Tibial nerve (tissue), 4 donors: ENCODE measurements at regions not wholly inside any gene's neighbourhood (a gene's known extent, or its start where the extent isn't known, plus 50 kb on each side); places are given as distances from the start of the nearest gene placed in this dataset.

Source experiments
- CTCF ChIP-seq, 5 experiments: fragments of 200-600 bp in 3 of 5; fragments of 450-650 bp in 2 of 5; sonication (generic) in 3 of 5; IDR thresholded peaks; one replicate each; pipeline ENCODE4 v1.5.1; 2016 to 2019; ENCODE audit warnings: antibody characterized with exemption in 5 of 5, mild to moderate bottlenecking in 3 of 5, moderate library complexity in 2 of 5
- EP300 ChIP-seq, 2 donors: sonication (generic); formaldehyde crosslinking; IDR thresholded peaks; one replicate each; pipeline ENCODE4 v1.6.1; 2017; ENCODE audit warnings: antibody characterized with exemption in 2 of 2, mild to moderate bottlenecking in 1 of 2
- POLR2A ChIP-seq, 2 donors: fragments of 450-650 bp; IDR thresholded peaks; one replicate each; pipeline ENCODE4 v1.6.1; 2017; ENCODE audit warnings: antibody characterized with exemption in 2 of 2, mild to moderate bottlenecking in 2 of 2, moderate library complexity in 2 of 2

DNA sequence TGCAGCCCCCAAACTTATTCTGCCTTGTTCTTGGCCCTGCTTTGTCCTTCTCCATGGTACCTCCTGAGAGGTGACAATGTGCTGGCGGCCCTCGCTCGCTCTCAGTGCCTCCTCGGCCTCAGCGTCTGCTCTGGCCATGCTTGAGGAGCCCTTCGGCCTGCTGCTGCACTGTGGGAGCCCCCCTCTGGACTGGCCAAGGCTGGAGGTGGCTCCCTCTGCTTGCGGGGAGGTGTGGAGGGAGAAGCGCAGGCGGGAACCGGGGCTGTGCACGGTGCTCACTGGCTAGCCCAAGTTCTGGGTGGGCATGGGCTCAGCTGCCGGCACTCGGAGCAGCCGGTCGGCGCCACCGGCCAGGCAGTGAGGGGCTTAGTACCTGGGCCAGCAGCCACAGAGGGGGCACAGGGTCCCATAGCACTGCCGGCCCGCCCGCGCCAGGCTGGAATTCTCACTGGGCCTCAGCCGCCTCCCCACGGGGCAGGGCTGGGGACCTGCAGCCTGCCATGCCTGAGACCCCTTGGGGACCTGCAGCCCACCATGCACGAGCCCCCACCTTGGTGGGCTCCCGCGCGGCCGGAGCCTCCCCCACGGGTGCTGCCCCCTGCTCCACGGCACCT lies 55.9 kb upstream of the RALGAPA2 start:
- TF ChIP-seq CTCF (IDR thresholded peaks at IDR 0.05) (no peak), POLR2A (IDR thresholded peaks at IDR 0.05) (no peak), EP300 (IDR thresholded peaks at IDR 0.05) (no peak)
